A549 (cell line): ENCODE measurements at regions not wholly inside any gene's neighbourhood (a gene's known extent, or its start where the extent isn't known, plus 50 kb on each side); places are given as distances from the start of the nearest gene placed in this dataset.

Experiments
- ATAC-seq, 2 experiments: fragments of 200-7000 bp in 1 of 2; fragments of >200 bp in 1 of 2; cut with Nextera tagmentation in 1 of 2; cut with Tn5 transposase in 1 of 2; 3 replicates each; pipeline versions ENCODE4 v1.8.0 to v1.9.1; 2018 to 2020; ENCODE audit warnings: mild to moderate bottlenecking in 1 of 2, moderate library complexity in 1 of 2
- CTCF ChIA-PET: fragments of 300-600 bp; sonication (Branson Sonifier 250); formaldehyde crosslinking; extraction: SDS; loops from one replicate; lab custom pipeline; 2021; ENCODE audit warnings: antibody characterized with exemption, inconsistent platforms; lab: Yijun Ruan, JAX
- POLR2A ChIA-PET: fragments of 350-600 bp; formaldehyde crosslinking; extraction: SDS; loops from one replicate; lab custom pipeline; 2021; ENCODE audit warnings: antibody characterized with exemption, inconsistent platforms; lab: Yijun Ruan, JAX
- DNase-seq, 2 experiments: peaks; one replicate each; pipeline versions ENCODE4 v3.0.0 to v3.0.0-alpha.2; 2011 to 2016; ENCODE audit warnings: low read depth in 1 of 2, low spot score in 1 of 2
- FAIRE-seq: peaks from 2 replicates; lab custom pipeline; 2011; peaks lifted over from hg19 to GRCh38; lab: Jason Lieb, UNC
- H3K27ac ChIP-seq, 2 experiments: fragments of >200 bp; sonication (Bioruptor Twin); formaldehyde crosslinking; 3 replicates each; pipeline ENCODE4 v1.5.1; 2016 to 2017
- H3K4me1 ChIP-seq: fragments of >200 bp; sonication (Bioruptor Twin); formaldehyde crosslinking; 3 replicates; pipeline ENCODE4 v1.6.1; 2016
- H3K4me2 ChIP-seq: fragments of >200 bp; sonication (Bioruptor Twin); formaldehyde crosslinking; 3 replicates; pipeline ENCODE4 v1.6.1; 2016
- H3K4me3 ChIP-seq: fragments of >200 bp; sonication (Bioruptor Twin); formaldehyde crosslinking; 3 replicates; pipeline ENCODE4 v1.5.1; 2016
- H3K9me3 ChIP-seq: fragments of >200 bp; sonication (Bioruptor Twin); formaldehyde crosslinking; 3 replicates; pipeline ENCODE4 v1.6.1; 2016
- CBX8 ChIP-seq: fragments of 200-600 bp; sonication (generic); IDR thresholded peaks from 2 replicates; pipeline ENCODE4 v1.6.1; 2016
- CEBPB ChIP-seq, 2 experiments: fragments of >200 bp in 1 of 2; sonication (Bioruptor Twin) in 1 of 2; formaldehyde crosslinking in 1 of 2; IDR thresholded peaks; 2 replicates each; pipeline ENCODE4 v1.6.1; 2012 to 2016
- E2F6 ChIP-seq: IDR thresholded peaks from 2 replicates; pipeline ENCODE4 v1.6.1; 2012; ENCODE audit warnings: low read depth, borderline replicate concordance
- EP300 ChIP-seq, 2 experiments: fragments of >200 bp; sonication (Bioruptor Twin); formaldehyde crosslinking; IDR thresholded peaks; 2 replicates in 1 of 2; 3 replicates in 1 of 2; pipeline ENCODE4 v1.6.1; 2016 to 2017
- ESRRA ChIP-seq: fragments of 150-350 bp; IDR thresholded peaks from 2 replicates; pipeline ENCODE4 v1.6.1; 2014; ENCODE audit warnings: mild to moderate bottlenecking, low read length, borderline replicate concordance
- FOSB ChIP-seq: fragments of 250-450 bp; sonication (Bioruptor Pico); IDR thresholded peaks from 2 replicates; pipeline ENCODE4 v1.5.0; 2020; ENCODE audit warnings: mild to moderate bottlenecking, moderate library complexity
- FOSL2 ChIP-seq, 2 experiments: fragments of 450-650 bp in 1 of 2; fragments of >200 bp in 1 of 2; sonication (Bioruptor Twin) in 1 of 2; formaldehyde crosslinking; IDR thresholded peaks; 2 replicates each; pipeline versions ENCODE4 v1.5.0 to v1.6.1; 2016 to 2020; ENCODE audit warnings: mild to moderate bottlenecking in 1 of 2, moderate library complexity in 1 of 2
- HDAC2 ChIP-seq: fragments of 200-600 bp; sonication (generic); IDR thresholded peaks from 2 replicates; pipeline ENCODE4 v1.6.1; 2016
- HES2 ChIP-seq: fragments of >200 bp; sonication (Bioruptor Twin); formaldehyde crosslinking; IDR thresholded peaks from 2 replicates; pipeline ENCODE4 v1.6.1; 2016
- HOXA7 ChIP-seq: fragments of 250-450 bp; sonication (Bioruptor Pico); IDR thresholded peaks from 2 replicates; pipeline ENCODE4 v1.5.0; 2020; ENCODE audit warnings: mild to moderate bottlenecking, moderate library complexity
- HOXB5 ChIP-seq: fragments of 250-450 bp; sonication (Bioruptor Pico); IDR thresholded peaks from 2 replicates; pipeline ENCODE4 v1.5.0; 2020; ENCODE audit warnings: mild to moderate bottlenecking, moderate library complexity
- MAX ChIP-seq: IDR thresholded peaks from 2 replicates; pipeline ENCODE4 v1.6.1; 2012
- NFE2L2 ChIP-seq: fragments of 150-350 bp; conservative IDR thresholded peaks from 2 replicates; pipeline ENCODE4 v1.6.1; 2014; ENCODE audit warnings: low read length
- NR3C1 ChIP-seq: fragments of >200 bp; sonication (Bioruptor Twin); formaldehyde crosslinking; IDR thresholded peaks from 3 replicates; pipeline ENCODE4 v1.6.1; 2017
- RARB ChIP-seq: fragments of 250-450 bp; sonication (Bioruptor Pico); IDR thresholded peaks from 2 replicates; pipeline ENCODE4 v1.8.0; 2021; ENCODE audit warnings: mild to moderate bottlenecking, moderate library complexity
- RNF2 ChIP-seq: fragments of 200-600 bp; sonication (generic); IDR thresholded peaks from 2 replicates; pipeline ENCODE4 v1.6.1; 2016; ENCODE audit warnings: low read depth, mild to moderate bottlenecking, antibody characterized with exemption, moderate library complexity, borderline replicate concordance
- SMC3 ChIP-seq: fragments of >200 bp; sonication (Bioruptor Twin); formaldehyde crosslinking; IDR thresholded peaks from 3 replicates; pipeline ENCODE4 v1.6.1; 2018; ENCODE audit warnings: inconsistent platforms
- SREBF2 ChIP-seq: fragments of 450-650 bp; IDR thresholded peaks from 2 replicates; pipeline ENCODE4 v1.6.1; 2014; ENCODE audit warnings: mild to moderate bottlenecking, moderate library complexity
- ZNF302 ChIP-seq: fragments of 250-450 bp; sonication (Bioruptor Pico); IDR thresholded peaks from 2 replicates; pipeline ENCODE4 v1.9.0; 2021; ENCODE audit warnings: inconsistent platforms, mild to moderate bottlenecking, moderate library complexity
- WGBS: methylation state at CpG from one replicate; pipeline ENCODE4 v1.1.6; 2017; ENCODE audit errors: missing lambda C conversion rate; 5-methylcytosine and 5-hydroxymethylcytosine counted together
- TF ChIP-seq, protein P1 (sequence below): fragments of 450-650 bp; IDR thresholded peaks from 2 replicates; pipeline ENCODE4 v1.6.1; 2014; ENCODE audit warnings: antibody characterized with exemption
- TF ChIP-seq, protein P2 (sequence below): fragments of >200 bp; sonication (Bioruptor Twin); formaldehyde crosslinking; IDR thresholded peaks from 3 replicates; pipeline ENCODE4 v1.5.1; 2016
- TF ChIP-seq, protein P3 (sequence below): fragments of 150-350 bp; IDR thresholded peaks from 2 replicates; pipeline ENCODE4 v1.6.1; 2014; ENCODE audit warnings: low read depth, mild to moderate bottlenecking, low read length

- Histone ChIP-seq H3K9me3 (no peaks in the 10 kb centered on the region), H3K4me3 (no peak overlapping the region), H3K4me1 (no peaks in the 10 kb centered on the region), H3K27ac (no peak overlapping the region), H3K4me2 (no peak overlapping the region)
- TF ChIP-seq E2F6: no peak
- no peak for TF ChIP-seq FOSB
- no peak for TF ChIP-seq SMC3
- no peak for TF ChIP-seq CBX8
- TF ChIP-seq HDAC2: no peak
- no peak for TF ChIP-seq RNF2
- TF ChIP-seq, protein P1, sequence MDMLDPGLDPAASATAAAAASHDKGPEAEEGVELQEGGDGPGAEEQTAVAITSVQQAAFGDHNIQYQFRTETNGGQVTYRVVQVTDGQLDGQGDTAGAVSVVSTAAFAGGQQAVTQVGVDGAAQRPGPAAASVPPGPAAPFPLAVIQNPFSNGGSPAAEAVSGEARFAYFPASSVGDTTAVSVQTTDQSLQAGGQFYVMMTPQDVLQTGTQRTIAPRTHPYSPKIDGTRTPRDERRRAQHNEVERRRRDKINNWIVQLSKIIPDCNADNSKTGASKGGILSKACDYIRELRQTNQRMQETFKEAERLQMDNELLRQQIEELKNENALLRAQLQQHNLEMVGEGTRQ: no peak
- no peak for TF ChIP-seq EP300 (IDR thresholded peaks at IDR 0.05)
- TF ChIP-seq, protein P2, sequence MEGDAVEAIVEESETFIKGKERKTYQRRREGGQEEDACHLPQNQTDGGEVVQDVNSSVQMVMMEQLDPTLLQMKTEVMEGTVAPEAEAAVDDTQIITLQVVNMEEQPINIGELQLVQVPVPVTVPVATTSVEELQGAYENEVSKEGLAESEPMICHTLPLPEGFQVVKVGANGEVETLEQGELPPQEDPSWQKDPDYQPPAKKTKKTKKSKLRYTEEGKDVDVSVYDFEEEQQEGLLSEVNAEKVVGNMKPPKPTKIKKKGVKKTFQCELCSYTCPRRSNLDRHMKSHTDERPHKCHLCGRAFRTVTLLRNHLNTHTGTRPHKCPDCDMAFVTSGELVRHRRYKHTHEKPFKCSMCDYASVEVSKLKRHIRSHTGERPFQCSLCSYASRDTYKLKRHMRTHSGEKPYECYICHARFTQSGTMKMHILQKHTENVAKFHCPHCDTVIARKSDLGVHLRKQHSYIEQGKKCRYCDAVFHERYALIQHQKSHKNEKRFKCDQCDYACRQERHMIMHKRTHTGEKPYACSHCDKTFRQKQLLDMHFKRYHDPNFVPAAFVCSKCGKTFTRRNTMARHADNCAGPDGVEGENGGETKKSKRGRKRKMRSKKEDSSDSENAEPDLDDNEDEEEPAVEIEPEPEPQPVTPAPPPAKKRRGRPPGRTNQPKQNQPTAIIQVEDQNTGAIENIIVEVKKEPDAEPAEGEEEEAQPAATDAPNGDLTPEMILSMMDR: no peak
- TF ChIP-seq ZNF302 (CRISPR knock-in tag): no peak
- TF ChIP-seq SREBF2: no peak
- no peak for TF ChIP-seq ESRRA
- TF ChIP-seq NFE2L2: no peak
- 0% methylated on average over 1 of the region's 1 CpG for WGBS
- POLR2A ChIA-PET: no interaction called here
- CTCF ChIA-PET: no interaction called here
- ATAC-seq (no peak), FAIRE-seq (no peak), DNase-seq (no peak)
These were observed 558.8 kb downstream of the MID1IP1 start for GRCh38 chrX:39360101-39360500.

DNA sequence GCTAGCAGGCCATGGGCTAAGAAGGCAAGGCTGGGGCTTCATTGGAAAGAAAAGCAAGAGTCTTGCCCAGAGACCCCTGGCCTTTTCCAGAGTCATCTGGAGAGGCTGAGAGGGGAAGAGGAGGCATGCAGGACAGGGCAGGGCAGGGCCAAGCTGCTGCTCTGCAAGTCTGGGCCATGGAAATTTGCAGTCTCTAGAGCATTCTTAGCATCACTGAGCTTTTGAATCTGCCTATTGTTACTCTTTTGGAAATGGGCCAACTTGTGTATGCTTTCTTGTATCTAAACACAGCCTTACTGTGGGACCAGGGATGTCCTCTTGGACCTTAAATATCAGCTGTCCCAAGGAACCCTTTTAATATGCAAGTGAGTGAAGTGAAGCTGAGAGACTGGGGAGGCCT, 560.5 kb downstream of the MID1IP1 start:
- no peak overlapping the region for H3K4me3 ChIP-seq
- ChIA-PET CTCF (no interaction called here), POLR2A (no interaction called here)
- no peaks in the 10 kb centered on the region for H3K4me1 ChIP-seq
- DNase-seq (no peak), FAIRE-seq (no peak), ATAC-seq (no peak)
- no peak overlapping the region for H3K4me2 ChIP-seq
- H3K27ac ChIP-seq: no peak overlapping the region
- TF ChIP-seq FOSB (no peak), MAX (no peak), HOXB5 (CRISPR knock-in tag) (no peak), NR3C1 (no peak), HOXA7 (no peak), HDAC2 (no peak), RARB (CRISPR knock-in tag) (no peak), FOSL2 (IDR thresholded peaks at IDR 0.05) (no peak), FOSL2 (CRISPR knock-in tag; IDR thresholded peaks at IDR 0.05) (no peak), CEBPB (IDR thresholded peaks at IDR 0.05) (no peak), HES2 (no peak)
- TF ChIP-seq, protein P3, sequence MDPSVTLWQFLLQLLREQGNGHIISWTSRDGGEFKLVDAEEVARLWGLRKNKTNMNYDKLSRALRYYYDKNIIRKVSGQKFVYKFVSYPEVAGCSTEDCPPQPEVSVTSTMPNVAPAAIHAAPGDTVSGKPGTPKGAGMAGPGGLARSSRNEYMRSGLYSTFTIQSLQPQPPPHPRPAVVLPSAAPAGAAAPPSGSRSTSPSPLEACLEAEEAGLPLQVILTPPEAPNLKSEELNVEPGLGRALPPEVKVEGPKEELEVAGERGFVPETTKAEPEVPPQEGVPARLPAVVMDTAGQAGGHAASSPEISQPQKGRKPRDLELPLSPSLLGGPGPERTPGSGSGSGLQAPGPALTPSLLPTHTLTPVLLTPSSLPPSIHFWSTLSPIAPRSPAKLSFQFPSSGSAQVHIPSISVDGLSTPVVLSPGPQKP: no peak
- TF ChIP-seq, protein P1: no peak
- H3K9me3 ChIP-seq: no peaks in the 10 kb centered on the region
